Endothelial cell of umbilical vein (primary cell): ENCODE measurements at regions not wholly inside any gene's neighbourhood (a gene's known extent, or its start where the extent isn't known, plus 50 kb on each side); places are given as distances from the start of the nearest gene placed in this dataset.

Experiments
- BruUV-seq: library from RNA; stranded (reverse); fragments of 400-500 nt; replicated peaks from 2 replicates; lab custom pipeline; 2021; lab: Mats Ljungman, UMichigan
- CTCF ChIA-PET: fragments of 300-600, 350-600 bp; sonication (Branson Sonifier 250); formaldehyde crosslinking; loops from one replicate; lab custom pipeline; 2021; ENCODE audit warnings: antibody characterized with exemption, inconsistent platforms; lab: Charles Lee
- POLR2A ChIA-PET: fragments of 300-600, 350-600 bp; sonication (Branson Sonifier 250); formaldehyde crosslinking; loops from one replicate; lab custom pipeline; 2021; ENCODE audit warnings: antibody characterized with exemption, inconsistent platforms; lab: Charles Lee
- DNase-seq: peaks from one replicate; pipeline ENCODE4 v3.0.0-alpha.2; 2011; ENCODE audit warnings: low read depth, low spot score
- FAIRE-seq: peaks from 2 replicates; lab custom pipeline; 2011; peaks lifted over from hg19 to GRCh38; lab: Jason Lieb, UNC
- H2AFZ ChIP-seq: 2 replicates; pipeline ENCODE4 v1.6.0; 2012; ENCODE audit warnings: low read depth, low read length, control low read depth, inconsistent platforms
- H3K27ac ChIP-seq: 2 replicates; pipeline ENCODE4 v1.5.1; 2011; ENCODE audit warnings: low read depth, mild to moderate bottlenecking, control low read depth, low read length, moderate library complexity; ENCODE audit not compliant: insufficient read depth
- H3K27me3 ChIP-seq, 2 experiments: 2 replicates each; pipeline versions ENCODE4 v1.6.0 to v1.6.1; 2011; ENCODE audit warnings: low read length in 2 of 2, mixed read lengths in 1 of 2; ENCODE audit not compliant: control insufficient read depth in 2 of 2, insufficient read depth in 2 of 2
- H3K36me3 ChIP-seq, 2 experiments: 2 replicates in 1 of 2; 3 replicates in 1 of 2; pipeline ENCODE4 v1.5.1; 2011; ENCODE audit warnings: low read length in 2 of 2, mild to moderate bottlenecking in 1 of 2, moderate library complexity in 1 of 2; ENCODE audit not compliant: control insufficient read depth in 2 of 2, insufficient read depth in 2 of 2; ENCODE audit errors: extremely low read depth in 1 of 2
- H3K4me1 ChIP-seq: 3 replicates; pipeline ENCODE4 v1.5.1; 2011; ENCODE audit warnings: mild to moderate bottlenecking, low read length; ENCODE audit not compliant: control insufficient read depth, insufficient read depth; ENCODE audit errors: extremely low read depth
- H3K4me2 ChIP-seq: 2 replicates; pipeline ENCODE4 v1.6.1; 2011; ENCODE audit warnings: low read length, control low read depth, mixed read lengths; ENCODE audit not compliant: insufficient read depth
- H3K4me3 ChIP-seq, 3 experiments: fragments of 200-600 bp in 1 of 3; sonication (generic), shearing (Covaris generic) in 1 of 3; replicated peaks in 1 of 3; 2 replicates each; pipeline ENCODE4 v1.5.1; 2011 to 2016; ENCODE audit warnings: control low read depth in 3 of 3, low read length in 3 of 3, mild to moderate bottlenecking in 2 of 3, inconsistent platforms in 1 of 3, low read depth in 1 of 3, moderate library complexity in 1 of 3; ENCODE audit not compliant: insufficient read depth in 1 of 3
- H3K79me2 ChIP-seq: 2 replicates; pipeline ENCODE4 v1.6.0; 2012; ENCODE audit warnings: low read length, inconsistent platforms; ENCODE audit not compliant: control insufficient read depth, insufficient read depth
- H3K9ac ChIP-seq: replicated peaks from 2 replicates; pipeline ENCODE3; 2011; ENCODE audit warnings: low read length, control low read depth; ENCODE audit not compliant: insufficient read depth; ENCODE audit errors: extremely low read depth
- H3K9me1 ChIP-seq: replicated peaks from 3 replicates; pipeline ENCODE4 v1.6.0; 2011; ENCODE audit warnings: mild to moderate bottlenecking, low read length; ENCODE audit not compliant: control insufficient read depth, insufficient read depth; ENCODE audit errors: extremely low read depth
- H3K9me3 ChIP-seq: replicated peaks from 2 replicates; pipeline ENCODE4 v1.5.1; 2012; ENCODE audit warnings: low read length, inconsistent platforms; ENCODE audit not compliant: control insufficient read depth, insufficient read depth
- H4K20me1 ChIP-seq: replicated peaks from 2 replicates; pipeline ENCODE3; 2011; ENCODE audit warnings: mild to moderate bottlenecking, low read length; ENCODE audit not compliant: control insufficient read depth, insufficient read depth; ENCODE audit errors: extremely low read depth
- EZH2 ChIP-seq: IDR thresholded peaks from 2 replicates; pipeline ENCODE4 v1.6.1; 2012; ENCODE audit warnings: borderline replicate concordance, low read depth, mild to moderate bottlenecking, moderate library complexity, low read length, inconsistent platforms; ENCODE audit not compliant: severe bottlenecking
- FOS ChIP-seq: IDR thresholded peaks from 2 replicates; pipeline ENCODE4 v1.6.1; 2011; ENCODE audit warnings: mild to moderate bottlenecking, low read length, moderate library complexity, borderline replicate concordance; ENCODE audit not compliant: insufficient read depth
- GATA2 ChIP-seq: IDR thresholded peaks from 2 replicates; pipeline ENCODE4 v1.7.0; 2011; ENCODE audit warnings: low read depth, mild to moderate bottlenecking, moderate library complexity, mixed read lengths, low read length; ENCODE audit not compliant: insufficient read length, insufficient read depth
- JUN ChIP-seq: IDR thresholded peaks from 2 replicates; pipeline ENCODE4 v1.6.1; 2011; ENCODE audit warnings: borderline replicate concordance, low read depth; ENCODE audit not compliant: insufficient read length, insufficient read depth
- MYC ChIP-seq: IDR thresholded peaks from one replicate; pipeline ENCODE4 v1.6.1; 2011; ENCODE audit warnings: mild to moderate bottlenecking, low read depth, low read length
- POLR2A ChIP-seq: IDR thresholded peaks from 2 replicates; pipeline ENCODE4 v1.6.1; 2012; ENCODE audit warnings: low read depth, mild to moderate bottlenecking, control low read depth, low read length
- POLR2AphosphoS5 ChIP-seq: IDR thresholded peaks from 2 replicates; pipeline ENCODE4 v1.6.1; 2012; ENCODE audit warnings: low read depth, mild to moderate bottlenecking, control low read depth, low read length, moderate library complexity; ENCODE audit not compliant: insufficient read depth
- dilution Hi-C: fragments of 300-500 bp; cut with MboI; formaldehyde crosslinking; loops from one replicate; pipeline ENCODE4 v1.15.0; 2019; ENCODE audit warnings: low sequenced_read_pairs; ENCODE audit not compliant: extremely low pct_ligation_motif_present
- intact Hi-C: fragments of 100-400 bp; cut with micrococcal nuclease; formaldehyde crosslinking; loops from one replicate; pipeline ENCODE4 v1.10.0; 2022
- TF ChIP-seq, protein P1 (sequence below), 2 donors: IDR thresholded peaks; 1 replicate in 1 of 2; 2 replicates in 1 of 2; pipeline ENCODE4 v1.5.1; 2011; ENCODE audit warnings: low read length in 2 of 2, mild to moderate bottlenecking in 2 of 2, moderate library complexity in 2 of 2, control low read depth in 1 of 2, inconsistent platforms in 1 of 2, low read depth in 1 of 2; ENCODE audit not compliant: insufficient read depth in 1 of 2; ENCODE audit errors: extremely low read depth in 1 of 2
- TF ChIP-seq, protein P2 (sequence below): IDR thresholded peaks from 2 replicates; pipeline ENCODE4 v1.6.1; 2011; ENCODE audit not compliant: insufficient read depth, insufficient read length

DNA sequence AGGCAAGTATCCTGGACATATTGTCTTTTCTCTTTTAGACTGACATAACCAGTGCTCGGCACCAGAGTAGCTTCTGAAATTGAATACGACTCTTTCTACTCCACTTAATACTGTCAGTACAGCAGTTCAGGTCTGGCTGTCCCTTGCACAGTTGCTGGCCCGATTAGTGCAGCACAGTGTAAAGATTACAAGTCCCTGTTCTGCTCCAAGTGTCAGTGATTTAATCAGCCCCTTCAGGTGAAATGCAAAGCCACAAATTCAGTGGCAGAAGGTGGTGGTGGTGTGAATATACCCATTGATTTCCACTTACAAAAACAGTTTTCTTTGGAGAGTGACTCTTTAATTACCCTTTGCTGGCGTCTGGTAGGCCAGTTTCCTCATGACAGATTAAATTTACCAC lies 545.4 kb downstream of the ADGRL2 start:
- Histone ChIP-seq H3K27ac (no peak overlapping the region), H3K9ac (no peak overlapping the region), H3K9me1 (no peaks in the 10 kb centered on the region), H3K4me3 (no peak overlapping the region), H4K20me1 (no peaks in the 10 kb centered on the region), H3K27me3 (no peaks in the 10 kb centered on the region), H3K79me2 (no peaks in the 10 kb centered on the region), H3K9me3 (no peaks in the 10 kb centered on the region), H3K36me3 (no peaks in the 10 kb centered on the region), H3K4me1 (no peaks in the 10 kb centered on the region), H2AFZ (no peak overlapping the region), H3K4me2 (no peak overlapping the region)
- dilution Hi-C loops = no loop called here
- intact Hi-C loops = no loop called here
- TF ChIP-seq EZH2 (no peak), POLR2AphosphoS5 (no peak), POLR2A (no peak), MYC (no peak)
- ChIA-PET CTCF (interaction anchor here (0.9 to 1.3 kb wide), 2 partner anchors 14 to 250 kb away, joined by 3 read pairs; no protein-coding TSS in a partner anchor), POLR2A (no interaction called here)
- BruUV-seq = no TSS peak
- FAIRE-seq = no peak
- DNase-seq = no peak

DNA sequence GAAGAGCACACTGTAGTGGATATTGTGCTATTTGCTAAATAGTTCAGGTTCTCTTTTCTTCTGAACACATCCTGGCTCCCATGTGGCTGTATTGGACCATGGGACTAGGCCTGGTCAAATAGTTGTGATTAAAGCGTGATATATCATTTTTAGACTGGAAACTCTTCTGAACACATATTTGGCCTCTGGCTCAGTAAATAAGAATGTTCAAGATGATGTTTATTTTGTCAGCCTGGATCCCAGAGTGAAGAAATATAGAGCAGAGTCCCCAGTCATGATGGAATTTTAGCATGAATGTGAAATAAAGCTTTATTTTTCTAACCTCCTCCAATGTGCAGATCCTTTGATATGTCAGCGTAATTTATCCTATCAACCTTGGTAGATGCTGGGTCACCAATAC lies 542.6 kb downstream of the ADGRL2 start:
- no peaks in the 10 kb centered on the region for H3K27me3 ChIP-seq
- no peak overlapping the region for H3K4me2 ChIP-seq
- dilution Hi-C loops = no loop called here
- no peak overlapping the region for H3K9ac ChIP-seq
- ChIA-PET CTCF (no interaction called here), POLR2A (no interaction called here)
- no peaks in the 10 kb centered on the region for H3K79me2 ChIP-seq
- H3K36me3 ChIP-seq = no peaks in the 10 kb centered on the region
- H4K20me1 ChIP-seq = no peaks in the 10 kb centered on the region
- no TSS peak for BruUV-seq
- no peaks in the 10 kb centered on the region for H3K9me1 ChIP-seq
- TF ChIP-seq MYC = no peak
- no peak for TF ChIP-seq GATA2
- TF ChIP-seq, protein P1, sequence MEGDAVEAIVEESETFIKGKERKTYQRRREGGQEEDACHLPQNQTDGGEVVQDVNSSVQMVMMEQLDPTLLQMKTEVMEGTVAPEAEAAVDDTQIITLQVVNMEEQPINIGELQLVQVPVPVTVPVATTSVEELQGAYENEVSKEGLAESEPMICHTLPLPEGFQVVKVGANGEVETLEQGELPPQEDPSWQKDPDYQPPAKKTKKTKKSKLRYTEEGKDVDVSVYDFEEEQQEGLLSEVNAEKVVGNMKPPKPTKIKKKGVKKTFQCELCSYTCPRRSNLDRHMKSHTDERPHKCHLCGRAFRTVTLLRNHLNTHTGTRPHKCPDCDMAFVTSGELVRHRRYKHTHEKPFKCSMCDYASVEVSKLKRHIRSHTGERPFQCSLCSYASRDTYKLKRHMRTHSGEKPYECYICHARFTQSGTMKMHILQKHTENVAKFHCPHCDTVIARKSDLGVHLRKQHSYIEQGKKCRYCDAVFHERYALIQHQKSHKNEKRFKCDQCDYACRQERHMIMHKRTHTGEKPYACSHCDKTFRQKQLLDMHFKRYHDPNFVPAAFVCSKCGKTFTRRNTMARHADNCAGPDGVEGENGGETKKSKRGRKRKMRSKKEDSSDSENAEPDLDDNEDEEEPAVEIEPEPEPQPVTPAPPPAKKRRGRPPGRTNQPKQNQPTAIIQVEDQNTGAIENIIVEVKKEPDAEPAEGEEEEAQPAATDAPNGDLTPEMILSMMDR (IDR thresholded peaks at IDR 0.05; ENCODE audit: extremely low read depth in 1 of 2, insufficient read depth in 1 of 2, low read depth in 1 of 2, low read length in 2 of 2) = no peak
- TF ChIP-seq, protein P2, sequence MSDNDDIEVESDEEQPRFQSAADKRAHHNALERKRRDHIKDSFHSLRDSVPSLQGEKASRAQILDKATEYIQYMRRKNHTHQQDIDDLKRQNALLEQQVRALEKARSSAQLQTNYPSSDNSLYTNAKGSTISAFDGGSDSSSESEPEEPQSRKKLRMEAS = no peak
- no peak for TF ChIP-seq POLR2AphosphoS5
- TF ChIP-seq JUN = no peak
- no peak for TF ChIP-seq FOS
- TF ChIP-seq POLR2A = no peak
- H3K4me1 ChIP-seq = no peaks in the 10 kb centered on the region
- H3K9me3 ChIP-seq = no peaks in the 10 kb centered on the region
- no peak overlapping the region for H3K27ac ChIP-seq
- intact Hi-C loops = no loop called here
- H3K4me3 ChIP-seq = no peak overlapping the region
- no peak for DNase-seq
- no peak for FAIRE-seq
- no peak overlapping the region for H2AFZ ChIP-seq
